ENCODE measurements at regions not wholly inside any gene's neighbourhood (a gene's known extent, or its start where the extent isn't known, plus 50 kb on each side); places are given as distances from the start of the nearest gene placed in this dataset.
A peak's percentile ranks its signal among the peaks of the same experiment; 100 is the strongest.

- TF ChIP-seq ZUFSP (CRISPR knock-in tag; IDR thresholded peaks at IDR 0.05; ENCODE audit: borderline replicate concordance) (no peak), DDIT3 (CRISPR knock-in tag; IDR thresholded peaks at IDR 0.05) (no peak), ATRX (CRISPR knock-in tag; IDR thresholded peaks at IDR 0.05; ENCODE audit: borderline replicate concordance) (no peak), BCLAF1 (IDR thresholded peaks at IDR 0.05) (no peak), ZNF121 (CRISPR knock-in tag; IDR thresholded peaks at IDR 0.05) (no peak), RFX5 (IDR thresholded peaks at IDR 0.05; ENCODE audit: low read depth, low read length) (no peak), NFIC (IDR thresholded peaks at IDR 0.05; ENCODE audit: low read length) (no peak), YY1 (IDR thresholded peaks at IDR 0.05; ENCODE audit: insufficient read depth, insufficient replicate concordance, low read depth, low read length) (peak; percentile 36), CEBPZ (IDR thresholded peaks at IDR 0.05; ENCODE audit: low read length) (no peak), ZNF614 (CRISPR knock-in tag; IDR thresholded peaks at IDR 0.05; ENCODE audit: borderline replicate concordance) (no peak), ZNF382 (CRISPR knock-in tag; IDR thresholded peaks at IDR 0.05; ENCODE audit: borderline replicate concordance) (no peak), CSRNP2 (CRISPR knock-in tag; conservative IDR thresholded peaks at IDR 0.05; ENCODE audit: low read depth) (no peak)
Observed at GRCh38 chr17:64773836-64774761, 112.0 kb upstream of the SMURF2 start (continued).

Data from HepG2 (cell line).